Chondrocyte (in vitro differentiated cells): ENCODE measurements at regions not wholly inside any gene's neighbourhood (a gene's known extent, or its start where the extent isn't known, plus 50 kb on each side); places are given as distances from the start of the nearest gene placed in this dataset.

Experiments
- DNase-seq: peaks from one replicate; pipeline ENCODE4 v3.0.0; 2021; ENCODE audit warnings: mixed read lengths, low spot score
- H3K27ac Mint-ChIP-seq: one replicate; pipeline ENCODE4 v1.8.0; 2021; ENCODE audit warnings: mild to moderate bottlenecking, moderate library complexity, mixed read lengths; ENCODE audit not compliant: unreplicated experiment
- H3K27me3 Mint-ChIP-seq: 2 replicates; pipeline ENCODE4 v1.8.0; 2021; ENCODE audit warnings: low read depth, mixed read lengths
- H3K36me3 Mint-ChIP-seq: 2 replicates; pipeline ENCODE4 v1.8.0; 2021; ENCODE audit warnings: low read depth, mixed read lengths
- H3K4me1 Mint-ChIP-seq: 2 replicates; pipeline ENCODE4 v1.8.0; 2021; ENCODE audit warnings: low read depth, mild to moderate bottlenecking, mixed read lengths
- H3K4me3 Mint-ChIP-seq: one replicate; pipeline ENCODE4 v1.8.0; 2021; ENCODE audit warnings: mild to moderate bottlenecking, moderate library complexity, mixed read lengths; ENCODE audit not compliant: unreplicated experiment
- H3K9me3 Mint-ChIP-seq: 2 replicates; pipeline ENCODE4 v1.8.0; 2021; ENCODE audit warnings: low read depth, mixed read lengths
- CTCF ChIP-seq: fragments of 200-600 bp; sonication (generic); IDR thresholded peaks from 2 replicates; pipeline ENCODE4 v1.5.0; 2021; ENCODE audit warnings: antibody characterized with exemption, mild to moderate bottlenecking, moderate library complexity

- H3K27me3 Mint-ChIP-seq = no peaks in the 10 kb centered on the region
- H3K27ac Mint-ChIP-seq = no peak overlapping the region
- H3K4me3 Mint-ChIP-seq = no peak overlapping the region
- H3K4me1 Mint-ChIP-seq = no peaks in the 10 kb centered on the region
- no peak for TF ChIP-seq CTCF
- H3K36me3 Mint-ChIP-seq = no peaks in the 10 kb centered on the region
- peaks cover 9% of the 10 kb centered on the region for H3K9me3 Mint-ChIP-seq
- DNase-seq = no peak
Observed at GRCh38 chr13:88329066-88329465, 657.9 kb downstream of the SLITRK5 start.

GRCh38 chr13:88339271-88339741 is 668.1 kb downstream of the SLITRK5 start:
- H3K4me3 Mint-ChIP-seq = no peak overlapping the region
- no peaks in the 10 kb centered on the region for H3K27me3 Mint-ChIP-seq
- TF ChIP-seq CTCF = no peak
- DNase-seq = peak; percentile 56
- peaks cover 3% of the 10 kb centered on the region for H3K9me3 Mint-ChIP-seq
- no peaks in the 10 kb centered on the region for H3K36me3 Mint-ChIP-seq
- H3K27ac Mint-ChIP-seq = no peak overlapping the region
- H3K4me1 Mint-ChIP-seq = no peaks in the 10 kb centered on the region

GRCh38 chr13:88345171-88345847 is 674.1 kb downstream of the SLITRK5 start:
- no peaks in the 10 kb centered on the region for H3K36me3 Mint-ChIP-seq
- H3K4me1 Mint-ChIP-seq = no peaks in the 10 kb centered on the region
- H3K27me3 Mint-ChIP-seq = no peaks in the 10 kb centered on the region
- DNase-seq = peak; percentile 79
- no peak overlapping the region for H3K27ac Mint-ChIP-seq
- no peak overlapping the region for H3K4me3 Mint-ChIP-seq
- TF ChIP-seq CTCF = no peak
- H3K9me3 Mint-ChIP-seq = peaks cover 7% of the 10 kb centered on the region

GRCh38 chr13:88360761-88361160 is 689.6 kb downstream of the SLITRK5 start:
- H3K9me3 Mint-ChIP-seq = peaks cover 7% of the 10 kb centered on the region
- H3K36me3 Mint-ChIP-seq = no peaks in the 10 kb centered on the region
- TF ChIP-seq CTCF = no peak
- H3K27me3 Mint-ChIP-seq = no peaks in the 10 kb centered on the region
- H3K4me3 Mint-ChIP-seq = no peak overlapping the region
- no peaks in the 10 kb centered on the region for H3K4me1 Mint-ChIP-seq
- DNase-seq = no peak
- no peak overlapping the region for H3K27ac Mint-ChIP-seq

- Mint-ChIP-seq H3K27ac (no peak overlapping the region), H3K9me3 (peaks cover under 1% of the 10 kb centered on the region), H3K36me3 (no peaks in the 10 kb centered on the region), H3K4me1 (no peaks in the 10 kb centered on the region), H3K4me3 (no peak overlapping the region), H3K27me3 (no peaks in the 10 kb centered on the region)
- no peak for DNase-seq
- no peak for TF ChIP-seq CTCF
Observed at GRCh38 chr13:88369866-88370265, 698.7 kb downstream of the SLITRK5 start.
